ENCODE measurements at regions not wholly inside any gene's neighbourhood (a gene's known extent, or its start where the extent isn't known, plus 50 kb on each side); places are given as distances from the start of the nearest gene placed in this dataset.

DNA sequence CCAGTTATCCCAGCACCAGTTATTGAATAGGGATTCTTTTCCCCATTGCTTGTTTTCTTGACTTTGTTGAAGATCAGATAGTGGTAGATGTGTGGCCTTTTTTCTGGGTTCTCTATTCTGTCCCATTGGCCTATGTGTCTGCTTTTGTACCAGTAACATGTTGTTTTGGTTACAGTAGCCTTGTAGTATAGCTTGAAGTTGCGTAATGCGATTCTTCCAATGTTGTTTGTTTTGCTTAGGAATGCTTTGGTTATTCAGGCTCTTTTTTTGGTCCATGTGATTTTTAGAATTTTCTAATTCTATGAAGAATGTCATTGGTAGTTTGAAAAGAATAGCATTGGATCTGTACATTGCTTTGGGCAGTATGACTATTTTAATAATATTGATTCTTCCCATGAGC is 94.3 kb upstream of the CHMP2B start:
- no peak overlapping the region for H3K27ac ChIP-seq (ENCODE audit: extremely low read depth, low read depth, low read length)
- H3K4me1 ChIP-seq (ENCODE audit: control insufficient read depth, insufficient read depth, low read length) = no peaks in the 10 kb centered on the region
- no peak overlapping the region for H3K4me3 ChIP-seq (ENCODE audit: low read depth, low read length)
- ChIA-PET POLR2A (no interaction called here), CTCF (interaction anchor here (0.6 kb wide), 1 partner anchor 11 kb away, joined by 3 read pairs; no protein-coding TSS in a partner anchor)
- no peaks in the 10 kb centered on the region for H3K36me3 ChIP-seq (ENCODE audit: control insufficient read depth in 2 of 2, insufficient read depth in 1 of 2, low read length in 2 of 2)
- TF ChIP-seq ZNF560 (tag by site-specific recombination; IDR thresholded peaks at IDR 0.05; ENCODE audit: borderline replicate concordance) = no peak
- H3K9me3 ChIP-seq (ENCODE audit: control insufficient read depth, insufficient read depth, low read depth, low read length) = no peaks in the 10 kb centered on the region

DNA sequence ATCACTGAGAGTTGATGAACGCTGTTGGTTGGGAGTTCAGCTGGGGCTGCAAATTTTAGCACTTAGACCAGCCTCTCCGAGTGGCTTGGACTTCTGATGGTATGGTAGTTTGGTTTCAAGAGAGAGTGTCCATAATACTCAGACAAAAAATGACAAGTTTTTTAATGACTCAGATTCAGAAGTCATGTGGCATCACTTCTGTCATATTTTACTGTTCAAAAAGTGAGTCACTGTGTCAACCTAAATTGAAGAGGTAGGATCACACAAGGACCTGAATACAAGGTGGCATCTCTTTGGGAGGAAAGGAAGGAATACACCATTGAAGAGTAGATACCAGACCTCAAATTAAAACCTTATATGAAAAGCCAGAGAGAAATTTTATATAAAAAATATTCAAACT is 99.1 kb upstream of the CHMP2B start:
- H3K27ac ChIP-seq (ENCODE audit: extremely low read depth, low read depth, low read length) = no peak overlapping the region
- CTCF ChIA-PET = no interaction called here
- H3K9me3 ChIP-seq (ENCODE audit: control insufficient read depth, insufficient read depth, low read depth, low read length) = no peaks in the 10 kb centered on the region
- POLR2A ChIA-PET = no interaction called here
- no peaks in the 10 kb centered on the region for H3K4me1 ChIP-seq (ENCODE audit: control insufficient read depth, insufficient read depth, low read length)
- H3K36me3 ChIP-seq (ENCODE audit: control insufficient read depth in 2 of 2, insufficient read depth in 1 of 2, low read length in 2 of 2) = no peaks in the 10 kb centered on the region
- no peak overlapping the region for H3K4me3 ChIP-seq (ENCODE audit: low read depth, low read length)
- TF ChIP-seq ZNF112 (tag by site-specific recombination; IDR thresholded peaks at IDR 0.05) = no peak
- TF ChIP-seq ZNF707 (tag by site-specific recombination; IDR thresholded peaks at IDR 0.05) = no peak
- TF ChIP-seq, protein P1, sequence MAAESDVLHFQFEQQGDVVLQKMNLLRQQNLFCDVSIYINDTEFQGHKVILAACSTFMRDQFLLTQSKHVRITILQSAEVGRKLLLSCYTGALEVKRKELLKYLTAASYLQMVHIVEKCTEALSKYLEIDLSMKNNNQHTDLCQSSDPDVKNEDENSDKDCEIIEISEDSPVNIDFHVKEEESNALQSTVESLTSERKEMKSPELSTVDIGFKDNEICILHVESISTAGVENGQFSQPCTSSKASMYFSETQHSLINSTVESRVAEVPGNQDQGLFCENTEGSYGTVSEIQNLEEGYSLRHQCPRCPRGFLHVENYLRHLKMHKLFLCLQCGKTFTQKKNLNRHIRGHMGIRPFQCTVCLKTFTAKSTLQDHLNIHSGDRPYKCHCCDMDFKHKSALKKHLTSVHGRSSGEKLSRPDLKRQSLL (tag by site-specific recombination; IDR thresholded peaks at IDR 0.05) = no peak
- no peak for TF ChIP-seq ZNF544 (tag by site-specific recombination; IDR thresholded peaks at IDR 0.05)
- no peak for TF ChIP-seq ZNF501 (tag by site-specific recombination; IDR thresholded peaks at IDR 0.05)
- TF ChIP-seq, protein P2, sequence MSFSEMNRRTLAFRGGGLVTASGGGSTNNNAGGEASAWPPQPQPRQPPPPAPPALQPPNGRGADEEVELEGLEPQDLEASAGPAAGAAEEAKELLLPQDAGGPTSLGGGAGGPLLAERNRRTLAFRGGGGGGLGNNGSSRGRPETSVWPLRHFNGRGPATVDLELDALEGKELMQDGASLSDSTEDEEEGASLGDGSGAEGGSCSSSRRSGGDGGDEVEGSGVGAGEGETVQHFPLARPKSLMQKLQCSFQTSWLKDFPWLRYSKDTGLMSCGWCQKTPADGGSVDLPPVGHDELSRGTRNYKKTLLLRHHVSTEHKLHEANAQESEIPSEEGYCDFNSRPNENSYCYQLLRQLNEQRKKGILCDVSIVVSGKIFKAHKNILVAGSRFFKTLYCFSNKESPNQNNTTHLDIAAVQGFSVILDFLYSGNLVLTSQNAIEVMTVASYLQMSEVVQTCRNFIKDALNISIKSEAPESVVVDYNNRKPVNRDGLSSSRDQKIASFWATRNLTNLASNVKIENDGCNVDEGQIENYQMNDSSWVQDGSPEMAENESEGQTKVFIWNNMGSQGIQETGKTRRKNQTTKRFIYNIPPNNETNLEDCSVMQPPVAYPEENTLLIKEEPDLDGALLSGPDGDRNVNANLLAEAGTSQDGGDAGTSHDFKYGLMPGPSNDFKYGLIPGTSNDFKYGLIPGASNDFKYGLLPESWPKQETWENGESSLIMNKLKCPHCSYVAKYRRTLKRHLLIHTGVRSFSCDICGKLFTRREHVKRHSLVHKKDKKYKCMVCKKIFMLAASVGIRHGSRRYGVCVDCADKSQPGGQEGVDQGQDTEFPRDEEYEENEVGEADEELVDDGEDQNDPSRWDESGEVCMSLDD (tag by site-specific recombination; IDR thresholded peaks at IDR 0.05) = no peak
- no peak for TF ChIP-seq GFI1B (tag by site-specific recombination; IDR thresholded peaks at IDR 0.05)
- no peak for TF ChIP-seq ZNF785 (tag by site-specific recombination; IDR thresholded peaks at IDR 0.05)
- no peak for TF ChIP-seq ZNF629 (tag by site-specific recombination; IDR thresholded peaks at IDR 0.05)
- TF ChIP-seq ZNF404 (tag by site-specific recombination; IDR thresholded peaks at IDR 0.05) = no peak
- no peak for TF ChIP-seq ZNF239 (tag by site-specific recombination; IDR thresholded peaks at IDR 0.05)
- no peak for TF ChIP-seq ZNF416 (tag by site-specific recombination; IDR thresholded peaks at IDR 0.05)
- TF ChIP-seq BCL11B (tag by site-specific recombination; IDR thresholded peaks at IDR 0.05; ENCODE audit: low read depth) = no peak
- TF ChIP-seq ZNF624 (tag by site-specific recombination; IDR thresholded peaks at IDR 0.05) = no peak
- no peak for TF ChIP-seq ZNF324 (tag by site-specific recombination; IDR thresholded peaks at IDR 0.05)
- TF ChIP-seq, protein P3, sequence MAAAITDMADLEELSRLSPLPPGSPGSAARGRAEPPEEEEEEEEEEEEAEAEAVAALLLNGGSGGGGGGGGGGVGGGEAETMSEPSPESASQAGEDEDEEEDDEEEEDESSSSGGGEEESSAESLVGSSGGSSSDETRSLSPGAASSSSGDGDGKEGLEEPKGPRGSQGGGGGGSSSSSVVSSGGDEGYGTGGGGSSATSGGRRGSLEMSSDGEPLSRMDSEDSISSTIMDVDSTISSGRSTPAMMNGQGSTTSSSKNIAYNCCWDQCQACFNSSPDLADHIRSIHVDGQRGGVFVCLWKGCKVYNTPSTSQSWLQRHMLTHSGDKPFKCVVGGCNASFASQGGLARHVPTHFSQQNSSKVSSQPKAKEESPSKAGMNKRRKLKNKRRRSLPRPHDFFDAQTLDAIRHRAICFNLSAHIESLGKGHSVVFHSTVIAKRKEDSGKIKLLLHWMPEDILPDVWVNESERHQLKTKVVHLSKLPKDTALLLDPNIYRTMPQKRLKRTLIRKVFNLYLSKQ (tag by site-specific recombination; IDR thresholded peaks at IDR 0.05; ENCODE audit: borderline replicate concordance) = no peak
- TF ChIP-seq, protein P4, sequence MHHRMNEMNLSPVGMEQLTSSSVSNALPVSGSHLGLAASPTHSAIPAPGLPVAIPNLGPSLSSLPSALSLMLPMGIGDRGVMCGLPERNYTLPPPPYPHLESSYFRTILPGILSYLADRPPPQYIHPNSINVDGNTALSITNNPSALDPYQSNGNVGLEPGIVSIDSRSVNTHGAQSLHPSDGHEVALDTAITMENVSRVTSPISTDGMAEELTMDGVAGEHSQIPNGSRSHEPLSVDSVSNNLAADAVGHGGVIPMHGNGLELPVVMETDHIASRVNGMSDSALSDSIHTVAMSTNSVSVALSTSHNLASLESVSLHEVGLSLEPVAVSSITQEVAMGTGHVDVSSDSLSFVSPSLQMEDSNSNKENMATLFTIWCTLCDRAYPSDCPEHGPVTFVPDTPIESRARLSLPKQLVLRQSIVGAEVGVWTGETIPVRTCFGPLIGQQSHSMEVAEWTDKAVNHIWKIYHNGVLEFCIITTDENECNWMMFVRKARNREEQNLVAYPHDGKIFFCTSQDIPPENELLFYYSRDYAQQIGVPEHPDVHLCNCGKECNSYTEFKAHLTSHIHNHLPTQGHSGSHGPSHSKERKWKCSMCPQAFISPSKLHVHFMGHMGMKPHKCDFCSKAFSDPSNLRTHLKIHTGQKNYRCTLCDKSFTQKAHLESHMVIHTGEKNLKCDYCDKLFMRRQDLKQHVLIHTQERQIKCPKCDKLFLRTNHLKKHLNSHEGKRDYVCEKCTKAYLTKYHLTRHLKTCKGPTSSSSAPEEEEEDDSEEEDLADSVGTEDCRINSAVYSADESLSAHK (tag by site-specific recombination; IDR thresholded peaks at IDR 0.05) = no peak
- TF ChIP-seq ZBTB20 (tag by site-specific recombination; IDR thresholded peaks at IDR 0.05) = no peak
- TF ChIP-seq, protein P5, sequence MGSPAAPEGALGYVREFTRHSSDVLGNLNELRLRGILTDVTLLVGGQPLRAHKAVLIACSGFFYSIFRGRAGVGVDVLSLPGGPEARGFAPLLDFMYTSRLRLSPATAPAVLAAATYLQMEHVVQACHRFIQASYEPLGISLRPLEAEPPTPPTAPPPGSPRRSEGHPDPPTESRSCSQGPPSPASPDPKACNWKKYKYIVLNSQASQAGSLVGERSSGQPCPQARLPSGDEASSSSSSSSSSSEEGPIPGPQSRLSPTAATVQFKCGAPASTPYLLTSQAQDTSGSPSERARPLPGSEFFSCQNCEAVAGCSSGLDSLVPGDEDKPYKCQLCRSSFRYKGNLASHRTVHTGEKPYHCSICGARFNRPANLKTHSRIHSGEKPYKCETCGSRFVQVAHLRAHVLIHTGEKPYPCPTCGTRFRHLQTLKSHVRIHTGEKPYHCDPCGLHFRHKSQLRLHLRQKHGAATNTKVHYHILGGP (tag by site-specific recombination; IDR thresholded peaks at IDR 0.05) = no peak
- no peak for TF ChIP-seq ZBTB8A (tag by site-specific recombination; IDR thresholded peaks at IDR 0.05)
